NCI-H774 (cell line): ENCODE measurements at regions not wholly inside any gene's neighbourhood (a gene's known extent, or its start where the extent isn't known, plus 50 kb on each side); places are given as distances from the start of the nearest gene placed in this dataset.

Source experiments
- DNase-seq: peaks from one replicate; lab custom pipeline; 2025; lab: John Stamatoyannopoulos, UW

GRCh38 chr2:5236249-5236648, 455.9 kb upstream of the SOX11 start:
- DNase-seq = no peak

GRCh38 chr2:5242751-5243150, 449.4 kb upstream of the SOX11 start:
- DNase-seq = no peak

GRCh38 chr2:5250482-5250881, 441.7 kb upstream of the SOX11 start:
- no peak for DNase-seq

DNA sequence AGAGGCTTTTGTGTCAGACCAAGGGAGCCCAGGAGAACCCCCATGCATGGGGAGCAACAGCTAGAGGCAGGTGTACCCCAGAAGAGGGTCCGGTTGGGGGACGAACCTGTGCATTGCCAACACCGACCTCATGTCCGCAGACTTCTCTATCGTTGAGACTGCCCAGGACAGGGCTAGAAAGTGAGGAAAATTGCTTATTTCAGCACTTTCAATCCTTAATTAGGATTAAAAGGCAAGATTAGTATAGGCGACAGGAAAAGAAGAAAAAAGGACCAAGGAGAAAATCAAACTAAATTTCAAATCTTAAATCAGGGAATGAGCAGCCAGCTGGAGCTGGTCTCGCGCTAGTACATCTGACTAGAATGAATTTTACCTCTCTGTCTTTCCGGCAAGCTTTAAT, 438.9 kb upstream of the SOX11 start:
- no peak for DNase-seq

- no peak for DNase-seq
Observed at GRCh38 chr2:5254791-5255332, 437.3 kb upstream of the SOX11 start.

GRCh38 chr2:5263291-5263690, 428.9 kb upstream of the SOX11 start:
- no peak for DNase-seq

- DNase-seq = no peak
Observed at GRCh38 chr2:5264361-5264760, 427.8 kb upstream of the SOX11 start.

DNA sequence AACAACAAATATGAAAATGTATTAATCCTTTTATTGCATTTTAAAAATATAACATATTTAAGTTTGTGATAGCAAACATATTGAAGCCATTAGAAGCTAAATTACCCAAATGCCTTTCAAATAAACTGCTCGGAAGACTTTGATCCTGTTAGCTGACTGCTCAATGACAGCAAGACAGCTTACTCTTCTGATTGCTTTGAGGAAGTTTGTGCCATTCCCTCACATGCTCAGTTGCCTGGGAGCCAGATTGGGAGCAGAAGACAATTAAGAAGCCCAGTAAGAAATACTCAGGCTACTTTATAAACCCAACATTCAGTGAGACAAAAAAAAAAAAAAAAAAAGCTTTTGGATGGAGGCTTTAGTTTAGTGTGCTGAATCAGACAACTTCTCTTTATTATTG, 407.1 kb upstream of the SOX11 start:
- no peak for DNase-seq

GRCh38 chr2:5285872-5286769, 406.1 kb upstream of the SOX11 start:
- no peak for DNase-seq

DNA sequence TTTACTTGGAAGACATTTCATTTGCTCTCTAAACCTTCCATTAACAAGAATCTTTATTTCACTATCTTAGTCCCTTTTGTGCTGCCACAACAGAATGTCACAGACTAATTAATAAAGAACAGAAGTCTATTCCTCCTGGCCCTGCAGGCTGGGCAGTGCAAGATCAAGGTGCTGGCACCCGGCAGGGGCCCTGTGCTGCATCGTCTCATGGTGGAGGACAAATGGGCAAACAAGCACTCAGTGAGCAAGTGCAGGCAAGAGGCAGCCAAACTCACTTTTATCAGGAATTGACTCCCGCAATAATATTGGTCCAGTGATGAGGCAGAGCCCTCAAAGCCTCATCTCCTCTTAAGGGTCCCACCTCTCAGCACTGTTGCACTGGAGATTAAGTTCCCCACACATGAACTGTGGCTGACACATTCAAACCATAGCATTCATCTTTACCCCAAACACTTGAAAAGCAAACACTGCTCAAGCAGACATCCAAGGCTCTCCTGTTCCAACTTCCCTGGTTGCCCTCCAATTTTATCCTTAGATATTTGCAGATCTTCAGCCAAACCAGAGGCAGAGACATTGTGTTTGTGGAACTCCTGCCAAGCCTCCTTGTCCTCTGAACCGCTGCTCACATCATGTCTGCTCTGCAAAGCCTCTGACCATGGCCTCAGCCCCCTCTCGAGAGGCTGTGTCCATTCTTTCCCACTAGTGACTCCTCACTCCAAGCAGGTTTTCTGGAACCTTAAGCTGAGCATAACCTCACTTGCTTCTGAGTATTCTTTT, 404.4 kb upstream of the SOX11 start:
- DNase-seq = no peak

DNA sequence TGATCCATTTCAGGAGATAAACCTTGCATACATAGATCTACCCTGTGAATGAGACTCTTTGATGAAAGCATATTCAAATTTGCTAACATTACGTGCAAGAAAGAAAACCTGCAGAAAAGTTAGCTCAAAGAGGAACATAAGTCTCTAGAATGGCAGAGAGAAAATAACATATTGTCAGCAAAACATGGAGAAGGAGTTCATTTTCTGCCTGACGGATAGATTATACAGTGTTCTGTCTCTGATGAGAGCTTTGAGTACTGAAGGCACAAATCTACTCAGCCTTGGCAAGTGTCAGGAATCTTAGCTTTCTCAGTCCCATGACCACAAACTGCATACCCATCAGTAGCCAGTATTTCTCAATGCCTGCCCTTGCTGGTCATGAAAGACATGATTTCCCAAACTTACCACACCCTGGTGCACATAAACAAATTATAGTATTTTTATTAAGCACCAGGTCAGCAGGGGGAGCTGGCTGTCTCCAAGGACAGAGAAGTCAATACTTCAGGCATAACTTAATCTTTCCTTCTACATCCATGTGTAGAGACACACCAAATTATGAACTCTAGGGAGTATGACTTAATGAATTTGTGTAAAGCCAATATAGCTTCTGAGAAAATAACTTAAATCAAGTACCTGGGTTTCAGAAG, 401.2 kb upstream of the SOX11 start:
- no peak for DNase-seq

GRCh38 chr2:5304640-5305039, 387.5 kb upstream of the SOX11 start:
- no peak for DNase-seq

GRCh38 chr2:5315041-5315440, 377.1 kb upstream of the SOX11 start:
- no peak for DNase-seq

GRCh38 chr2:5315512-5315911, 376.7 kb upstream of the SOX11 start:
- DNase-seq = peak; percentile 15

GRCh38 chr2:5316001-5316490, 376.1 kb upstream of the SOX11 start:
- no peak for DNase-seq

DNA sequence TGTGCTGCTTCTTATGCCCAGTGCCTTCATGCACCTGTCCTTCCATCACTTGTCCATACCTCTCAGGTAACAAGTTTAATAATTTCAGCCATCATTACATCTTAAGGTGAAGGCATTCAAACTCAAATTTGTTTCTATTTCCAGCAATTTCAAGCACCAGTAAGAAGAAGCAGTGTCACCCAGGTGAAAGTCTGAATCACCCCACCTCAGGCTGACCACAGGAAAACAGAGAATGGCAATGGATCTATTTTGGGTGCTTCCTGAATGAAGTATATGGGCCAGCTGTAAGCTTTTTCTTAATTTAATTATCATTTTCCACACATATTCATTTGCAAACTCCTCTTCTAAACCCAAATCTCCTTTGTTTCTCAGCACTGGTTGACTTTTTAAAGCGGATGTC, 372.7 kb upstream of the SOX11 start:
- DNase-seq = no peak

DNA sequence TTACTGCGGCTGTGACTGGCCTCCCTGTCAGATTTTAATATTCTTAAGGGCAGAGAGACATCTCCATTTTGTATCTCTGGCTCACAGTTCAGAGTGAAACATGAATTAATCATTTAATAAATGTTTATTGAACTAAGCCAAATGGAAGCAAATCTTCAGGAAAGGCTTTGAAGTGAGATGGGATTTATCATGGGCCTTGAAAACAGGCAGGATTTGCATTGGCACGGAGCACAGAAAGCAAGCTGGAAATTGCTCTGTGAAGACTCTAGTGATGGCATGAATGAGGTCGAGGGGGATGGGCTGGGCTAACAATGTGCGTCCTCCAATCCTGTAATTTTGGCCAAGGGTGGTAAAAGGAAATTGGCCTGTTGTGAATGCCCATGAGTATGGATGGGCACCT, 369.8 kb upstream of the SOX11 start:
- no peak for DNase-seq

GRCh38 chr2:5325523-5325922, 366.7 kb upstream of the SOX11 start:
- DNase-seq = no peak

- DNase-seq = no peak
Observed at GRCh38 chr2:5328826-5329225, 363.4 kb upstream of the SOX11 start.

DNA sequence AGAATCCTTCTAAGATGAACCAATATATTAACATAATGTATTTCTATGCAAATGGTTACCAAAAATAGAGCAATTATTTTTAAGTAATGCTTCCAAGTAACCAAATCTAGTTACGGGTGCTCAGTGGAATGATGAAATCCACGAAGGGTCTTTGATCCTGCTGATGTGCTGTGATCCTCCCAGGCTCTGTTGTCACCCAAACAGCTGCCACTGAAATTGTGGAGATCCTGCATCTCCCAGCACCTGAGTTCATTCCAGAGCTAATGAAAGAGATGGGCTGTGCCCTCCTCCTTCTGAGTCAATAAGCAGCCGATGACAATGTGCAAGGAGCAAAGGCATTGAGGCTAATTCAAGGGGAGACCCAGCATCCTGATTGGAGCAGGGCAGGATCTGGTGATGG, 362.4 kb upstream of the SOX11 start:
- no peak for DNase-seq

GRCh38 chr2:5330961-5331360, 361.2 kb upstream of the SOX11 start:
- no peak for DNase-seq

DNA sequence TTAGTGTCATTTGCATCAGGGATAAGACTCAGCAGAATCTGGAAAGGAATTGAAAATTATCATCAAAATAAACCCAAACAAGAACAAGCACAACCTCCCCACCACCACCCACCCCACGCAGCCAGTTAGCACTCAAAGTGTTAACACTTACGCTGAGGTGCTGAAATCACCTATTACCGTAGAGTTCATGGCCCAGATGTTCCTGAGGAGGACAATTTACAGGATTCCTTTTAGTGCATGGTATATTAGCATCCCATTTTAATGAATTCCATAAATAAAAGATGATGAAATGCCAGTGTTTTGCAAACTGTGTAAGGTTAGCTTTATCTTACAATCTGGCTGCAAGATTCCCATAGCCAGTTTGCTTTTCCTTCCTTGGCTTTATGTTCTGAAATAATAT, 359.3 kb upstream of the SOX11 start:
- no peak for DNase-seq
